Fibroblast of the aortic adventitia (primary cell): ENCODE measurements at regions not wholly inside any gene's neighbourhood (a gene's known extent, or its start where the extent isn't known, plus 50 kb on each side); places are given as distances from the start of the nearest gene placed in this dataset.
A peak's percentile ranks its signal among the peaks of the same experiment; 100 is the strongest.

Source experiments
- DNase-seq: peaks from one replicate; pipeline ENCODE4 v3.0.0-alpha.2; 2010; ENCODE audit warnings: low read depth
- H3K4me3 ChIP-seq: 2 replicates; pipeline ENCODE4 v1.5.1; 2011; ENCODE audit warnings: low read depth, mild to moderate bottlenecking, control low read depth, low read length, moderate library complexity
- TF ChIP-seq, protein P1 (sequence below): IDR thresholded peaks from 2 replicates; pipeline ENCODE4 v1.5.1; 2011; ENCODE audit warnings: mild to moderate bottlenecking, low read length, control low read depth, inconsistent platforms; ENCODE audit not compliant: insufficient read depth

DNA sequence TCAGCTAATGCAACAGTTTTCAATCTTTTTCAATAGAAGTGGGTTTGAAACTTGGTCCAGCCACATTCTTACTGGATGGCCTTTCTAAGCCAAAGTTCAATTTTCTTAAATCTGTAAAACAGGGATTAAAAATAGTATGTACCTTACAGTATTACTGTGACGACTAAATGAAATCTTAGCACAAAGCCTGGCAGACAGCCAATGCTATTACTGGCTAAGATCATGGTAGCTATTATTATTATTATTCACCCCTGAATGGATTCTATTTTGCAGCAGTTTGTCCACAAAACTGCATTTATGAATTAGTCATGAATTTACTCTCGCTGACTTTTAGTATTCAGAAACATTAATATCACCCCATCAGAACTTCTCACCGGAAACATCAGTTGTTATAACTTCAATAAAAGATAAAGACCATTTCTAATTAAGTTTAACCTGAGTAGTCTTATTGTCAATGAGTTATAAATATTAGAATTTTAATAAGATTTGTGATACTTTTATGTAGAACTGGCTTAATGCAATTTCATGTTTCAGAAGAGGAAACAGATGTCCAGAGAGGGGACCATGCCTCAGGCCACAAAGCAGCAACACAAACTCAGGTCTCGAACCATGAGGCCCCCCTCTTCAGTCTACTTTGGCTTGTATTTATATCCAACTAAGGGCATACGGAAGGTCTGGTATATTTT lies 468.2 kb downstream of the ARHGEF28 start:
- peak; percentile 46 for DNase-seq
- TF ChIP-seq, protein P1, sequence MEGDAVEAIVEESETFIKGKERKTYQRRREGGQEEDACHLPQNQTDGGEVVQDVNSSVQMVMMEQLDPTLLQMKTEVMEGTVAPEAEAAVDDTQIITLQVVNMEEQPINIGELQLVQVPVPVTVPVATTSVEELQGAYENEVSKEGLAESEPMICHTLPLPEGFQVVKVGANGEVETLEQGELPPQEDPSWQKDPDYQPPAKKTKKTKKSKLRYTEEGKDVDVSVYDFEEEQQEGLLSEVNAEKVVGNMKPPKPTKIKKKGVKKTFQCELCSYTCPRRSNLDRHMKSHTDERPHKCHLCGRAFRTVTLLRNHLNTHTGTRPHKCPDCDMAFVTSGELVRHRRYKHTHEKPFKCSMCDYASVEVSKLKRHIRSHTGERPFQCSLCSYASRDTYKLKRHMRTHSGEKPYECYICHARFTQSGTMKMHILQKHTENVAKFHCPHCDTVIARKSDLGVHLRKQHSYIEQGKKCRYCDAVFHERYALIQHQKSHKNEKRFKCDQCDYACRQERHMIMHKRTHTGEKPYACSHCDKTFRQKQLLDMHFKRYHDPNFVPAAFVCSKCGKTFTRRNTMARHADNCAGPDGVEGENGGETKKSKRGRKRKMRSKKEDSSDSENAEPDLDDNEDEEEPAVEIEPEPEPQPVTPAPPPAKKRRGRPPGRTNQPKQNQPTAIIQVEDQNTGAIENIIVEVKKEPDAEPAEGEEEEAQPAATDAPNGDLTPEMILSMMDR = no peak
- H3K4me3 ChIP-seq = no peak overlapping the region

GRCh38 chr5:74093561-74093960 lies 467.6 kb downstream of the ARHGEF28 start:
- DNase-seq = no peak
- TF ChIP-seq, protein P1 = no peak
- H3K4me3 ChIP-seq = no peak overlapping the region

DNA sequence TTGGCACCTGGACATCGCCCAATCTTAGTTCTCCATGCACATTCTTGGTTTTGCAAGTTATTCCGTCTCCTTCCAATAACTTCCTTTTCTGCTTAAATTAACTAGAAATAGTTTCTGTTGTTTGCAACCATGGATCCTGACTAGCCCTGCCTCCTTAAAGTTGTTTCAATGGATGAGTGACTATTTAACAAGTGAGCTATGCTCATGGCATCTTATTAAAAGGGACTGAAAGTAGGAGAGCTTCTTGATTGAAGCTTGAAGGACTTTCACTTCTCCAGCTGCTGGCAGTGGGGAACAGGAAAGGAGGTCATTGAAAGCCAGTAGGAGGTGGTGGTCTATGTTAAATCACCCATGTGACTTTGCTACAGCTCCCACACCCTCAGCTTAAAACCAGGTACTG lies 466.8 kb downstream of the ARHGEF28 start:
- DNase-seq = no peak
- TF ChIP-seq, protein P1 = no peak
- no peak overlapping the region for H3K4me3 ChIP-seq

DNA sequence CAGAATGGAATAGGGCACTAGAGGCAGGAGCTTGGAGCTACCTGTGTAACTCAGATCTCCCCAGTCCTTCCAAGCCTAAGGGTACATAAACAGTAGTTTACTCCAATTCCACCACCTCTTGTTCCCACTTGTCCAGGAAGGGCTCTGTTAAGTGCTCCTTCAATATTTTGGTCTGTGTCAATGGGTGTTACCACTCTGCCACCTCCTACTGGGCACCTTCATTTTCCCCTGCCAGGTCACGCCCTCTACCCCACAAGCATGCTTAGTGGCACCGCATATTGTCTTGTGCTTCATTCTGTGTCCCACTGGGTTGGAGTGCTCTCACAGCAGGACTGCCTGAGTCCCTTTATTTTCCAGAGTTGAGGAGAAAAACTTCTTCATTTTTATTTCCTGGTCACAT lies 459.8 kb downstream of the ARHGEF28 start:
- no peak for DNase-seq
- TF ChIP-seq, protein P1 = no peak

DNA sequence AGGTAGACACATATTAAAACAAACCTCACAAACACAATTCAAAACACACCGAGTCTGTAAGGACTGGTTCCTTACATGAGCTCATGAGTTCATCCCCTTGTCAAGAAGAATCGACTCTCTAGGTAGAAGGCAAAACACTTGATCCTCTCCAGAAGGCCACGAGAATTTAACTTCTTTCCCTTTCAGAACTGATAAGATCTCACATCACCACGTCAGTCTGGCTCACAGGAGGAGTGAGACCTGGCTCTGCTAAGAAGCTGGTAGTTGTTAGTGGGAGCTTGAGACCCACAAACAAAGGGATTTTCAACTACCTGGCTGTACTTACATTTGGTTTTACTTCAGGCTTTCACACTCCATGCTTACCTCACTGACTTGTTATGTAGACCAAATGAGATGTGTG lies 459.2 kb downstream of the ARHGEF28 start:
- H3K4me3 ChIP-seq = no peak overlapping the region
- TF ChIP-seq, protein P1 = no peak
- DNase-seq = no peak

More for the DNA sequence above, 459.8 kb downstream of the ARHGEF28 start:
- H3K4me3 ChIP-seq = no peak overlapping the region

- DNase-seq = no peak
- TF ChIP-seq, protein P1 = no peak
Measured at GRCh38 chr5:74083096-74083791, 457.2 kb downstream of the ARHGEF28 start.

More at GRCh38 chr5:74083096-74083791, 457.2 kb downstream of the ARHGEF28 start:
- H3K4me3 ChIP-seq = no peak overlapping the region
